ENCODE measurements at regions not wholly inside any gene's neighbourhood (a gene's known extent, or its start where the extent isn't known, plus 50 kb on each side); places are given as distances from the start of the nearest gene placed in this dataset.

DNA sequence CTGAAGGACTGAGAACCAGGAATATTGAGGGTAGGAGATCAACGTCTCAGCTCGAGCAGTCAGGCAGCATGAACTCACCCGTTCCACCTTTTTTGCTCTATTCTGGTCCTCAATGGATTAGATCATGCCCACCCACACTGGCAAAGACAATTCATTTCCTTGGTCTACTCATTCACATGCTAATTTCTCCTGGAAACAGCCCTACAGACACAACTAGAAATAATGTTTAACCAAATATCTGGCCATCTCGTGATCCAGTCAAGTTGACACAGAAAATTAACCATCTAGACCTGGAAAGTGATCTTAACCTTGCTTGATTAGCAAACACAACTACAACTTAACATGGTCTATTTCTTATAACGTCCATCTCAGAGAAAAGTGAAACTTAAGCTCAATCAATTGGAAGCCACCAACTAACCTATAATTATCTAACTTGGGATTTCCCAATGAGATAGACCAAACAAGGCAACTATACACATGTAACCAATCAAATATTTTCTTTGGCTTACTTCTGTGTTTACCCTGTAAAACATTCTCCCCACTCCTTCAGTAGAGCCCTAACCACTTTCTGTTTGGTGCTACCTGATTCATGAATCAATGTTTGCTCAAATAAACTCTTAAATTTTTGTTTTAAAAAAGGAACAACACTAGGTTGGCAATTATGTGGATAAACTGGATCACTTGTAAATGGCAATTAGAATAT is 69.7 kb upstream of the MAMLD1 start:
- TF ChIP-seq POLR2A (IDR thresholded peaks at IDR 0.05) (no peak), EP300 (IDR thresholded peaks at IDR 0.05) (no peak)
- TF ChIP-seq, protein P1, sequence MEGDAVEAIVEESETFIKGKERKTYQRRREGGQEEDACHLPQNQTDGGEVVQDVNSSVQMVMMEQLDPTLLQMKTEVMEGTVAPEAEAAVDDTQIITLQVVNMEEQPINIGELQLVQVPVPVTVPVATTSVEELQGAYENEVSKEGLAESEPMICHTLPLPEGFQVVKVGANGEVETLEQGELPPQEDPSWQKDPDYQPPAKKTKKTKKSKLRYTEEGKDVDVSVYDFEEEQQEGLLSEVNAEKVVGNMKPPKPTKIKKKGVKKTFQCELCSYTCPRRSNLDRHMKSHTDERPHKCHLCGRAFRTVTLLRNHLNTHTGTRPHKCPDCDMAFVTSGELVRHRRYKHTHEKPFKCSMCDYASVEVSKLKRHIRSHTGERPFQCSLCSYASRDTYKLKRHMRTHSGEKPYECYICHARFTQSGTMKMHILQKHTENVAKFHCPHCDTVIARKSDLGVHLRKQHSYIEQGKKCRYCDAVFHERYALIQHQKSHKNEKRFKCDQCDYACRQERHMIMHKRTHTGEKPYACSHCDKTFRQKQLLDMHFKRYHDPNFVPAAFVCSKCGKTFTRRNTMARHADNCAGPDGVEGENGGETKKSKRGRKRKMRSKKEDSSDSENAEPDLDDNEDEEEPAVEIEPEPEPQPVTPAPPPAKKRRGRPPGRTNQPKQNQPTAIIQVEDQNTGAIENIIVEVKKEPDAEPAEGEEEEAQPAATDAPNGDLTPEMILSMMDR (IDR thresholded peaks at IDR 0.05): no peak
